ENCODE measurements at regions not wholly inside any gene's neighbourhood (a gene's known extent, or its start where the extent isn't known, plus 50 kb on each side); places are given as distances from the start of the nearest gene placed in this dataset.

DNA sequence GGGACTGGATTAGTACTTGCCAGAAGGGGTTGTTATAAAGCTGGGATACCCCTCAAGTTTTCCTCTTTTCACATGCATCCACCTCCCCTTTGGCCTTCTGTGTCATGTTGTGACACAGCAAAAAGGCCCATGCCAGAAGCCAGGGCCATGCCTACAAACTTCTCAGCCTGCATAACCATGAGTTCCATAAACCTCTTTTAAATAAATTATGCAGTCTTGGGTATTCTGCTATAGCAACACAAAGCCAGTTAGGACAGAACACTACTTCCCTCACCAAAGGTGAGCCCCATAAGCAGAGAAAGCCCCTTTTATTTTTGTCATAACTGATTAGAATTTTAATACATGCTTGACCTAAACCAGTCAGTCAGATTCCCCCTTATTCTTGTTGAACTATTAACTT lies 801.3 kb downstream of the DNAH5 start:
- TF ChIP-seq, protein P1, sequence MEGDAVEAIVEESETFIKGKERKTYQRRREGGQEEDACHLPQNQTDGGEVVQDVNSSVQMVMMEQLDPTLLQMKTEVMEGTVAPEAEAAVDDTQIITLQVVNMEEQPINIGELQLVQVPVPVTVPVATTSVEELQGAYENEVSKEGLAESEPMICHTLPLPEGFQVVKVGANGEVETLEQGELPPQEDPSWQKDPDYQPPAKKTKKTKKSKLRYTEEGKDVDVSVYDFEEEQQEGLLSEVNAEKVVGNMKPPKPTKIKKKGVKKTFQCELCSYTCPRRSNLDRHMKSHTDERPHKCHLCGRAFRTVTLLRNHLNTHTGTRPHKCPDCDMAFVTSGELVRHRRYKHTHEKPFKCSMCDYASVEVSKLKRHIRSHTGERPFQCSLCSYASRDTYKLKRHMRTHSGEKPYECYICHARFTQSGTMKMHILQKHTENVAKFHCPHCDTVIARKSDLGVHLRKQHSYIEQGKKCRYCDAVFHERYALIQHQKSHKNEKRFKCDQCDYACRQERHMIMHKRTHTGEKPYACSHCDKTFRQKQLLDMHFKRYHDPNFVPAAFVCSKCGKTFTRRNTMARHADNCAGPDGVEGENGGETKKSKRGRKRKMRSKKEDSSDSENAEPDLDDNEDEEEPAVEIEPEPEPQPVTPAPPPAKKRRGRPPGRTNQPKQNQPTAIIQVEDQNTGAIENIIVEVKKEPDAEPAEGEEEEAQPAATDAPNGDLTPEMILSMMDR (conservative IDR thresholded peaks at IDR 0.05 in 1 of 2, IDR thresholded peaks at IDR 0.05 in 1 of 2; ENCODE audit: low read depth in 1 of 2, low read length in 2 of 2) = no peak
- no peak for TF ChIP-seq EZH2 (IDR thresholded peaks at IDR 0.05; ENCODE audit: low read length, missing control alignments)

Measured in fibroblast of lung (primary cell).